Adrenal gland (tissue), 9 donors: ENCODE measurements at regions not wholly inside any gene's neighbourhood (a gene's known extent, or its start where the extent isn't known, plus 50 kb on each side); places are given as distances from the start of the nearest gene placed in this dataset.

Source experiments
- DNase-seq, 7 donors: peaks; one replicate each; pipeline ENCODE4 v3.0.0-alpha.2; 2019 to 2020
- H3K27ac ChIP-seq, 5 donors: fragments of 200-600 bp; sonication (generic) in 4 of 5; 1 replicate in 3 of 5; 2 replicates in 2 of 5; pipeline versions ENCODE4 v1.5.1 to v1.8.0; 2016 to 2020; ENCODE audit warnings: mild to moderate bottlenecking in 1 of 5
- H3K27me3 ChIP-seq: fragments of 200-600 bp; 2 replicates; pipeline ENCODE4 v1.8.0; 2021
- H3K36me3 ChIP-seq, 2 donors: fragments of 200-600 bp; replicated peaks in 1 of 2; 1 replicate in 1 of 2; 2 replicates in 1 of 2; pipeline versions ENCODE4 v1.5.1 to v1.8.0; 2018 to 2022
- H3K4me1 ChIP-seq, 2 donors: fragments of 200-600 bp; replicated peaks in 1 of 2; 1 replicate in 1 of 2; 2 replicates in 1 of 2; pipeline versions ENCODE4 v1.5.1 to v1.8.0; 2018 to 2021
- H3K4me3 ChIP-seq, 4 donors: fragments of 200-600 bp; sonication (generic) in 3 of 4; one replicate each; pipeline ENCODE4 v1.5.1; 2016 to 2018
- H3K9me3 ChIP-seq, 3 donors: fragments of 200-600 bp; sonication (generic) in 1 of 3; replicated peaks in 1 of 3; 1 replicate in 2 of 3; 2 replicates in 1 of 3; pipeline versions ENCODE4 v1.5.1 to v1.8.0; 2016 to 2021
- CTCF ChIP-seq, 6 experiments: fragments of 450-650 bp in 4 of 6; fragments of 200-600 bp in 2 of 6; sonication (generic) in 1 of 6; IDR thresholded peaks; 1 replicate in 5 of 6; 2 replicates in 1 of 6; pipeline versions ENCODE4 v1.5.1 to v1.8.0; 2016 to 2021; ENCODE audit warnings: antibody characterized with exemption in 6 of 6, mild to moderate bottlenecking in 2 of 6, moderate library complexity in 1 of 6
- POLR2A ChIP-seq, 2 donors: fragments of 450-650 bp; IDR thresholded peaks; one replicate each; pipeline ENCODE4 v1.6.1; 2017; ENCODE audit warnings: antibody characterized with exemption in 2 of 2, mild to moderate bottlenecking in 2 of 2, moderate library complexity in 1 of 2
- WGBS, 4 donors: extraction: QIAGEN DNeasy Blood & Tissue Kit in 2 of 4; methylation state at CpG; one replicate each; pipeline versions ENCODE4 v1.1.5 to v1.1.7; 2013 to 2017; 5-methylcytosine and 5-hydroxymethylcytosine counted together
- intact Hi-C, 2 donors: fragments of 100-400 bp; cut with DNase I; formaldehyde crosslinking; loops; one replicate each; pipeline versions ENCODE4 v1.14.1 to v1.15.0; 2022 to 2023
- donor health status: healthy with polysubstance abuse.
- donor health status: Bipolar disorder and iron deficiency.
- donor health status: DM: yes; HTN: yes; CAD: no.
- donor health status: DM: no; HTN: no; CAD: no.
- donor health status: DM: no; HTN: no; CAD: no.

GRCh38 chr10:44757551-44758205 is 153.5 kb upstream of the TMEM72 start:
- H3K27me3 ChIP-seq = no peaks in the 10 kb centered on the region

GRCh38 chr10:44759122-44759521 is 152.0 kb upstream of the TMEM72 start:
- TF ChIP-seq CTCF (IDR thresholded peaks at IDR 0.05) = no peak
- TF ChIP-seq POLR2A (IDR thresholded peaks at IDR 0.05) = no peak
- H3K9me3 ChIP-seq = no peaks in the 10 kb centered on the region
- no peak for DNase-seq
- intact Hi-C loops = no loop called here
- no peak overlapping the region for H3K4me3 ChIP-seq
- 51 to 59% (median 56%) methylated on average over 5 of the region's 5 CpGs for WGBS, 4 donors
- H3K27me3 ChIP-seq = no peaks in the 10 kb centered on the region
- H3K4me1 ChIP-seq = no peaks in the 10 kb centered on the region
- H3K27ac ChIP-seq = no peak overlapping the region
- H3K36me3 ChIP-seq = no peaks in the 10 kb centered on the region

More at GRCh38 chr10:44757551-44758205, 153.5 kb upstream of the TMEM72 start:
- 81 to 92% (median 85%) methylated on average over 5 of the region's 5 CpGs for WGBS, 4 donors
- Histone ChIP-seq H3K4me1 (peaks cover 0 to 5% of the 10 kb centered on the region in 2 donors), H3K27ac (no peak overlapping the region), H3K4me3 (no peak overlapping the region), H3K36me3 (no peaks in the 10 kb centered on the region), H3K9me3 (no peaks in the 10 kb centered on the region)
- DNase-seq = no peak
- intact Hi-C loops = no loop called here
- TF ChIP-seq POLR2A (IDR thresholded peaks at IDR 0.05) = no peak
- no peak for TF ChIP-seq CTCF (IDR thresholded peaks at IDR 0.05)

- TF ChIP-seq CTCF (IDR thresholded peaks at IDR 0.05) (no peak), POLR2A (IDR thresholded peaks at IDR 0.05) (no peak)
- no peaks in the 10 kb centered on the region for H3K27me3 ChIP-seq
- H3K27ac ChIP-seq = no peak overlapping the region
- H3K4me1 ChIP-seq = no peaks in the 10 kb centered on the region
- intact Hi-C loops = no loop called here
- 45 to 70% (median 57%) methylated on average over 1 of the region's 1 CpG for WGBS, 4 donors
- no peaks in the 10 kb centered on the region for H3K36me3 ChIP-seq
- no peak overlapping the region for H3K4me3 ChIP-seq
- no peaks in the 10 kb centered on the region for H3K9me3 ChIP-seq
- DNase-seq = no peak
These were observed 150.6 kb upstream of the TMEM72 start for GRCh38 chr10:44760513-44760912.

- intact Hi-C loops = no loop called here
- 66 to 77% (median 67%) methylated on average over 5 of the region's 5 CpGs for WGBS, 4 donors
- Histone ChIP-seq H3K27me3 (no peaks in the 10 kb centered on the region), H3K4me3 (no peak overlapping the region), H3K27ac (no peak overlapping the region), H3K9me3 (no peaks in the 10 kb centered on the region), H3K36me3 (no peaks in the 10 kb centered on the region), H3K4me1 (no peaks in the 10 kb centered on the region)
- no peak for DNase-seq
- no peak for TF ChIP-seq CTCF (IDR thresholded peaks at IDR 0.05)
- TF ChIP-seq POLR2A (IDR thresholded peaks at IDR 0.05) = no peak
These were observed 150.1 kb upstream of the TMEM72 start for GRCh38 chr10:44761076-44761475.
